CD4-positive, alpha-beta memory T cell (primary cell): ENCODE measurements at regions not wholly inside any gene's neighbourhood (a gene's known extent, or its start where the extent isn't known, plus 50 kb on each side); places are given as distances from the start of the nearest gene placed in this dataset.

Experiments used
- CTCF ChIA-PET: fragments of 350-600 bp; sonication (Branson Sonifier 250); formaldehyde crosslinking; loops from one replicate; lab custom pipeline; 2021; ENCODE audit warnings: inconsistent platforms; ENCODE audit not compliant: partially characterized antibody; lab: Charles Lee
- POLR2A ChIA-PET: fragments of 350-600 bp; sonication (Branson Sonifier 250); formaldehyde crosslinking; loops from one replicate; lab custom pipeline; 2021; ENCODE audit not compliant: partially characterized antibody; lab: Charles Lee
- DNase-seq, 5 donors: peaks; one replicate each; pipeline versions ENCODE4 v3.0.0 to v3.0.0-alpha.2; 2020 to 2022; ENCODE audit warnings: mixed read lengths in 1 of 5
- H3K27ac ChIP-seq: one replicate; pipeline ENCODE4 v1.7.0; 2013; ENCODE audit warnings: low read depth, low read length
- H3K27me3 ChIP-seq: 2 replicates; pipeline ENCODE4 v1.7.0; 2013; ENCODE audit warnings: mild to moderate bottlenecking, low read length, moderate library complexity; ENCODE audit not compliant: insufficient read depth
- H3K36me3 ChIP-seq: 2 replicates; pipeline ENCODE4 v1.7.0; 2013; ENCODE audit warnings: mild to moderate bottlenecking, low read length, moderate library complexity; ENCODE audit not compliant: insufficient read depth
- H3K4me1 ChIP-seq: 2 replicates; pipeline ENCODE4 v1.7.0; 2013; ENCODE audit warnings: mild to moderate bottlenecking, low read length, moderate library complexity; ENCODE audit not compliant: insufficient read depth
- H3K4me3 ChIP-seq, 2 donors: one replicate each; pipeline ENCODE4 v1.7.0; 2013; ENCODE audit warnings: low read length in 2 of 2, mild to moderate bottlenecking in 1 of 2
- H3K9me3 ChIP-seq, 2 donors: one replicate each; pipeline ENCODE4 v1.7.0; 2013; ENCODE audit warnings: low read length in 2 of 2, control low read depth in 1 of 2; ENCODE audit not compliant: control insufficient read depth in 1 of 2
- H3K27ac Mint-ChIP-seq, 7 donors: one replicate each; pipeline ENCODE4 v1.8.0; 2020 to 2021; ENCODE audit warnings: mixed read lengths in 7 of 7, mild to moderate bottlenecking in 6 of 7, inconsistent platforms in 3 of 7, moderate library complexity in 3 of 7
- H3K27me3 Mint-ChIP-seq, 2 donors: one replicate each; pipeline ENCODE4 v1.8.0; 2020 to 2021; ENCODE audit warnings: mixed read lengths in 2 of 2
- H3K36me3 Mint-ChIP-seq, 2 donors: one replicate each; pipeline ENCODE4 v1.8.0; 2020 to 2021; ENCODE audit warnings: mixed read lengths in 2 of 2, inconsistent platforms in 1 of 2, mild to moderate bottlenecking in 1 of 2
- H3K4me1 Mint-ChIP-seq, 4 donors: one replicate each; pipeline ENCODE4 v1.8.0; 2020 to 2021; ENCODE audit warnings: mixed read lengths in 4 of 4, mild to moderate bottlenecking in 1 of 4
- H3K4me3 Mint-ChIP-seq, 8 donors: one replicate each; pipeline ENCODE4 v1.8.0; 2020 to 2021; ENCODE audit warnings: mixed read lengths in 8 of 8, mild to moderate bottlenecking in 7 of 8, moderate library complexity in 6 of 8, inconsistent platforms in 3 of 8
- H3K9me3 Mint-ChIP-seq, 8 donors: one replicate each; pipeline ENCODE4 v1.8.0; 2020 to 2021; ENCODE audit warnings: mixed read lengths in 8 of 8, mild to moderate bottlenecking in 5 of 8, inconsistent platforms in 3 of 8, moderate library complexity in 1 of 8
- intact Hi-C: fragments of 100-400 bp; cut with micrococcal nuclease; formaldehyde crosslinking; loops from one replicate; pipeline ENCODE4 v1.15.1; 2023

- no peak overlapping the region for H3K4me3 Mint-ChIP-seq
- CTCF ChIA-PET: no interaction called here
Observed at GRCh38 chr4:180861651-180862050, 1381.6 kb upstream of the TENM3 start.

GRCh38 chr4:180866933-180867643 lies 1376.1 kb upstream of the TENM3 start:
- Histone ChIP-seq H3K27me3 (no peaks in the 10 kb centered on the region), H3K4me1 (no peaks in the 10 kb centered on the region), H3K27ac (no peak overlapping the region), H3K36me3 (no peaks in the 10 kb centered on the region), H3K9me3 (no peaks in the 10 kb centered on the region), H3K4me3 (no peak overlapping the region)
- intact Hi-C loops: no loop called here
- no peak for DNase-seq
- Mint-ChIP-seq H3K4me1 (no peaks in the 10 kb centered on the region), H3K4me3 (no peak overlapping the region), H3K27ac (no peak overlapping the region), H3K9me3 (peaks cover 0 to 8% (median 4%) of the 10 kb centered on the region in 8 donors), H3K36me3 (no peaks in the 10 kb centered on the region), H3K27me3 (no peaks in the 10 kb centered on the region)
- ChIA-PET POLR2A (no interaction called here), CTCF (no interaction called here)

More at GRCh38 chr4:180861651-180862050, 1381.6 kb upstream of the TENM3 start:
- Mint-ChIP-seq H3K36me3 (no peaks in the 10 kb centered on the region), H3K27ac (no peak overlapping the region), H3K4me1 (no peaks in the 10 kb centered on the region), H3K9me3 (peaks cover 0 to 28% (median 11%) of the 10 kb centered on the region in 8 donors), H3K27me3 (no peaks in the 10 kb centered on the region)
- no peak for DNase-seq
- no peaks in the 10 kb centered on the region for H3K9me3 ChIP-seq
- H3K27ac ChIP-seq: no peak overlapping the region
- H3K4me3 ChIP-seq: no peak overlapping the region
- H3K4me1 ChIP-seq: no peaks in the 10 kb centered on the region
- POLR2A ChIA-PET: no interaction called here
- H3K36me3 ChIP-seq: no peaks in the 10 kb centered on the region
- H3K27me3 ChIP-seq: no peaks in the 10 kb centered on the region
- intact Hi-C loops: no loop called here

- CTCF ChIA-PET: no interaction called here
- Histone ChIP-seq H3K36me3 (no peaks in the 10 kb centered on the region), H3K27me3 (no peaks in the 10 kb centered on the region), H3K4me3 (no peak overlapping the region), H3K27ac (no peak overlapping the region), H3K4me1 (no peaks in the 10 kb centered on the region), H3K9me3 (no peaks in the 10 kb centered on the region)
- POLR2A ChIA-PET: no interaction called here
- DNase-seq: no peak
- Mint-ChIP-seq H3K27me3 (no peaks in the 10 kb centered on the region), H3K4me1 (no peaks in the 10 kb centered on the region), H3K36me3 (no peaks in the 10 kb centered on the region), H3K4me3 (no peak overlapping the region), H3K9me3 (peaks cover 0 to 15% (median 6%) of the 10 kb centered on the region in 8 donors), H3K27ac (no peak overlapping the region)
- intact Hi-C loops: no loop called here
Observed at GRCh38 chr4:180870623-180871022, 1372.6 kb upstream of the TENM3 start.

- Mint-ChIP-seq H3K9me3 (peaks cover 2 to 27% (median 10%) of the 10 kb centered on the region in 8 donors), H3K4me1 (no peaks in the 10 kb centered on the region), H3K4me3 (no peak overlapping the region), H3K27ac (no peak overlapping the region), H3K36me3 (no peaks in the 10 kb centered on the region), H3K27me3 (no peaks in the 10 kb centered on the region)
- Histone ChIP-seq H3K36me3 (no peaks in the 10 kb centered on the region), H3K4me3 (no peak overlapping the region), H3K4me1 (no peaks in the 10 kb centered on the region), H3K27ac (no peak overlapping the region), H3K27me3 (no peaks in the 10 kb centered on the region), H3K9me3 (no peaks in the 10 kb centered on the region)
- POLR2A ChIA-PET: no interaction called here
- no peak for DNase-seq
- CTCF ChIA-PET: no interaction called here
- intact Hi-C loops: no loop called here
Observed at GRCh38 chr4:180898305-180898704, 1344.9 kb upstream of the TENM3 start.

GRCh38 chr4:180900781-180901180 lies 1342.4 kb upstream of the TENM3 start:
- Mint-ChIP-seq H3K4me1 (no peaks in the 10 kb centered on the region), H3K4me3 (no peak overlapping the region), H3K36me3 (no peaks in the 10 kb centered on the region), H3K9me3 (peaks cover 5 to 23% (median 10%) of the 10 kb centered on the region in 8 donors), H3K27me3 (no peaks in the 10 kb centered on the region), H3K27ac (no peak overlapping the region)
- Histone ChIP-seq H3K4me3 (no peak overlapping the region), H3K27me3 (no peaks in the 10 kb centered on the region), H3K4me1 (no peaks in the 10 kb centered on the region), H3K9me3 (no peaks in the 10 kb centered on the region), H3K27ac (no peak overlapping the region), H3K36me3 (no peaks in the 10 kb centered on the region)
- intact Hi-C loops: no loop called here
- CTCF ChIA-PET: no interaction called here
- DNase-seq: no peak
- POLR2A ChIA-PET: no interaction called here

- ChIA-PET CTCF (no interaction called here), POLR2A (no interaction called here)
- no peak for DNase-seq
- no peaks in the 10 kb centered on the region for H3K36me3 Mint-ChIP-seq
- no peak overlapping the region for H3K4me3 Mint-ChIP-seq
- H3K27ac Mint-ChIP-seq: no peak overlapping the region
- no peaks in the 10 kb centered on the region for H3K4me1 ChIP-seq
- no peaks in the 10 kb centered on the region for H3K27me3 Mint-ChIP-seq
- H3K9me3 Mint-ChIP-seq: peaks cover 0 to 6% (median 3%) of the 10 kb centered on the region in 8 donors
- H3K27me3 ChIP-seq: no peaks in the 10 kb centered on the region
- no peaks in the 10 kb centered on the region for H3K36me3 ChIP-seq
- no peak overlapping the region for H3K27ac ChIP-seq
- intact Hi-C loops: no loop called here
- no peak overlapping the region for H3K4me3 ChIP-seq
- no peaks in the 10 kb centered on the region for H3K4me1 Mint-ChIP-seq
- H3K9me3 ChIP-seq: no peaks in the 10 kb centered on the region
Observed at GRCh38 chr4:180909279-180909678, 1333.9 kb upstream of the TENM3 start.

DNA sequence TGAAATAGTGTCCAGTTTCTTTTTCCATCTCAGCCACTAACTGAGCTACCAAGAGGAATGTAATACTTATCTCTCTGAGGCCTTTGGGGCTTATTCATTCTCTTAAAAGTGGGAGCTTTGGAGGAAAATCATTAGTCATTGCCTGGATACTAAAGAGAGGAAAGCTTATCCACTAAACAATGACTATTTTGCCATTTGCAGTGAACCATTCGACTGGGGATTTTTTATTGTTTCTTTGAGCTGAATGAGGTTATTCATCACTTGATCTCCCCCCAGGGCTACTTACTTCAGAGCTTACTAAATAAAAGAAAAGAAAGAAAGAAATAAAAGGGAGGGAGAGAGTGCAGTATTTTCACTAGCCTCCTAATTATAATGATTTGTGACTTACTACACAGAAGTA lies 1329.5 kb upstream of the TENM3 start:
- Histone ChIP-seq H3K27ac (no peak overlapping the region), H3K4me3 (no peak overlapping the region), H3K27me3 (no peaks in the 10 kb centered on the region), H3K9me3 (no peaks in the 10 kb centered on the region), H3K36me3 (no peaks in the 10 kb centered on the region), H3K4me1 (no peaks in the 10 kb centered on the region)
- ChIA-PET POLR2A (no interaction called here), CTCF (no interaction called here)
- no peak overlapping the region for H3K4me3 Mint-ChIP-seq
- H3K4me1 Mint-ChIP-seq: no peaks in the 10 kb centered on the region
- intact Hi-C loops: no loop called here
- H3K36me3 Mint-ChIP-seq: no peaks in the 10 kb centered on the region
- peaks cover 0 to 6% (median under 1%) of the 10 kb centered on the region in 8 donors for H3K9me3 Mint-ChIP-seq
- H3K27me3 Mint-ChIP-seq: no peaks in the 10 kb centered on the region
- no peak overlapping the region for H3K27ac Mint-ChIP-seq
- no peak for DNase-seq
